CD4-positive, alpha-beta T cell (primary cell): ENCODE measurements at regions not wholly inside any gene's neighbourhood (a gene's known extent, or its start where the extent isn't known, plus 50 kb on each side); places are given as distances from the start of the nearest gene placed in this dataset.

Experiments used
- ATAC-seq: fragments of 200-7000 bp; cut with Tn5 transposase; one replicate; pipeline ENCODE4 v1.10.0; 2022; ENCODE audit warnings: mild to moderate bottlenecking; ENCODE audit not compliant: poor library complexity
- CTCF ChIA-PET: fragments of 350-600 bp; sonication (Branson Sonifier 250); formaldehyde crosslinking; loops from one replicate; lab custom pipeline; 2021; ENCODE audit warnings: antibody characterized with exemption, inconsistent platforms; lab: Charles Lee
- POLR2A ChIA-PET: fragments of 350-600 bp; sonication (Branson Sonifier 250); formaldehyde crosslinking; loops from one replicate; lab custom pipeline; 2021; ENCODE audit warnings: antibody characterized with exemption, inconsistent platforms; lab: Charles Lee
- DNase-seq, 14 experiments: peaks; one replicate each; pipeline ENCODE4 v3.0.0-alpha.2; 2013 to 2020; ENCODE audit warnings: mixed read lengths in 2 of 14
- H3K27ac ChIP-seq, 2 donors: one replicate each; pipeline versions ENCODE4 v1.5.1 to v1.7.0; 2013; ENCODE audit warnings: low read length in 2 of 2, low read depth in 1 of 2, mild to moderate bottlenecking in 1 of 2
- H3K27me3 ChIP-seq, 2 experiments: 1 replicate in 1 of 2; 2 replicates in 1 of 2; pipeline versions ENCODE4 v1.6.1 to v1.7.0; 2013; ENCODE audit warnings: low read length in 2 of 2, control low read depth in 1 of 2, mild to moderate bottlenecking in 1 of 2, moderate library complexity in 1 of 2; ENCODE audit not compliant: insufficient read depth in 2 of 2, control insufficient read depth in 1 of 2
- H3K36me3 ChIP-seq: one replicate; pipeline ENCODE4 v1.6.1; 2013; ENCODE audit warnings: low read length, control low read depth; ENCODE audit not compliant: insufficient read depth
- H3K4me1 ChIP-seq: one replicate; pipeline ENCODE4 v1.6.1; 2013; ENCODE audit warnings: low read length, control low read depth; ENCODE audit not compliant: insufficient read depth
- H3K4me3 ChIP-seq: one replicate; pipeline ENCODE4 v1.5.1; 2013; ENCODE audit warnings: mild to moderate bottlenecking, low read length, moderate library complexity
- H3K9me3 ChIP-seq, 2 experiments: 1 replicate in 1 of 2; 2 replicates in 1 of 2; pipeline versions ENCODE4 v1.6.1 to v1.7.0; 2013; ENCODE audit warnings: low read length in 2 of 2, mild to moderate bottlenecking in 2 of 2, control low read depth in 1 of 2, moderate library complexity in 1 of 2; ENCODE audit not compliant: control insufficient read depth in 1 of 2, insufficient read depth in 1 of 2
- H3K27ac Mint-ChIP-seq: one replicate; pipeline ENCODE4 v1.8.0; 2020; ENCODE audit warnings: mixed read lengths
- H3K27me3 Mint-ChIP-seq: one replicate; pipeline ENCODE4 v1.8.0; 2021; ENCODE audit warnings: mixed read lengths
- H3K36me3 Mint-ChIP-seq: one replicate; pipeline ENCODE4 v1.8.0; 2021; ENCODE audit warnings: low read depth, mixed read lengths
- H3K4me1 Mint-ChIP-seq: one replicate; pipeline ENCODE4 v1.8.0; 2021; ENCODE audit warnings: low read depth, mixed read lengths
- H3K4me3 Mint-ChIP-seq: one replicate; pipeline ENCODE4 v1.8.0; 2020; ENCODE audit warnings: mild to moderate bottlenecking, mixed read lengths
- H3K9me3 Mint-ChIP-seq: one replicate; pipeline ENCODE4 v1.8.0; 2020; ENCODE audit warnings: mixed read lengths
- intact Hi-C, 2 experiments: fragments of 100-400 bp; cut with DNase I in 1 of 2; cut with micrococcal nuclease in 1 of 2; formaldehyde crosslinking; loops; one replicate each; pipeline versions ENCODE4 v1.15.1 to v1.9.0; 2023 to 2025; cut with DNase I, micrococcal nuclease
- TF ChIP-seq, protein P1 (sequence below): fragments of 200-600 bp; IDR thresholded peaks from one replicate; pipeline ENCODE4 v1.8.0; 2022; ENCODE audit warnings: antibody characterized with exemption, mild to moderate bottlenecking

GRCh38 chr20:48262466-48262865, 477.2 kb upstream of the SULF2 start:
- no peak overlapping the region for H3K27ac ChIP-seq
- intact Hi-C loops = no loop called here
- TF ChIP-seq, protein P1, sequence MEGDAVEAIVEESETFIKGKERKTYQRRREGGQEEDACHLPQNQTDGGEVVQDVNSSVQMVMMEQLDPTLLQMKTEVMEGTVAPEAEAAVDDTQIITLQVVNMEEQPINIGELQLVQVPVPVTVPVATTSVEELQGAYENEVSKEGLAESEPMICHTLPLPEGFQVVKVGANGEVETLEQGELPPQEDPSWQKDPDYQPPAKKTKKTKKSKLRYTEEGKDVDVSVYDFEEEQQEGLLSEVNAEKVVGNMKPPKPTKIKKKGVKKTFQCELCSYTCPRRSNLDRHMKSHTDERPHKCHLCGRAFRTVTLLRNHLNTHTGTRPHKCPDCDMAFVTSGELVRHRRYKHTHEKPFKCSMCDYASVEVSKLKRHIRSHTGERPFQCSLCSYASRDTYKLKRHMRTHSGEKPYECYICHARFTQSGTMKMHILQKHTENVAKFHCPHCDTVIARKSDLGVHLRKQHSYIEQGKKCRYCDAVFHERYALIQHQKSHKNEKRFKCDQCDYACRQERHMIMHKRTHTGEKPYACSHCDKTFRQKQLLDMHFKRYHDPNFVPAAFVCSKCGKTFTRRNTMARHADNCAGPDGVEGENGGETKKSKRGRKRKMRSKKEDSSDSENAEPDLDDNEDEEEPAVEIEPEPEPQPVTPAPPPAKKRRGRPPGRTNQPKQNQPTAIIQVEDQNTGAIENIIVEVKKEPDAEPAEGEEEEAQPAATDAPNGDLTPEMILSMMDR = no peak
- ChIA-PET CTCF (no interaction called here), POLR2A (no interaction called here)
- ATAC-seq (no peak), DNase-seq (no peak)
- H3K4me1 Mint-ChIP-seq = no peaks in the 10 kb centered on the region
- H3K9me3 Mint-ChIP-seq = no peaks in the 10 kb centered on the region
- H3K4me1 ChIP-seq = no peaks in the 10 kb centered on the region
- H3K27ac Mint-ChIP-seq = no peak overlapping the region
- H3K9me3 ChIP-seq = no peaks in the 10 kb centered on the region
- H3K27me3 Mint-ChIP-seq = peaks cover 5% of the 10 kb centered on the region
- no peak overlapping the region for H3K4me3 ChIP-seq
- H3K4me3 Mint-ChIP-seq = no peak overlapping the region
- H3K27me3 ChIP-seq = no peaks in the 10 kb centered on the region
- H3K36me3 ChIP-seq = no peaks in the 10 kb centered on the region
- H3K36me3 Mint-ChIP-seq = no peaks in the 10 kb centered on the region

GRCh38 chr20:48261398-48261910, 476.2 kb upstream of the SULF2 start:
- Histone ChIP-seq H3K9me3 (no peaks in the 10 kb centered on the region), H3K4me1 (no peaks in the 10 kb centered on the region), H3K36me3 (no peaks in the 10 kb centered on the region), H3K27ac (no peak overlapping the region), H3K27me3 (no peaks in the 10 kb centered on the region), H3K4me3 (no peak overlapping the region)
- H3K4me1 Mint-ChIP-seq = no peaks in the 10 kb centered on the region
- ChIA-PET CTCF (no interaction called here), POLR2A (no interaction called here)
- H3K9me3 Mint-ChIP-seq = peaks cover 4% of the 10 kb centered on the region
- intact Hi-C loops = no loop called here
- TF ChIP-seq, protein P1 = no peak
- no peak overlapping the region for H3K27ac Mint-ChIP-seq
- ATAC-seq (no peak), DNase-seq (no peak)
- no peak overlapping the region for H3K4me3 Mint-ChIP-seq
- H3K36me3 Mint-ChIP-seq = no peaks in the 10 kb centered on the region
- H3K27me3 Mint-ChIP-seq = peaks cover 5% of the 10 kb centered on the region

DNA sequence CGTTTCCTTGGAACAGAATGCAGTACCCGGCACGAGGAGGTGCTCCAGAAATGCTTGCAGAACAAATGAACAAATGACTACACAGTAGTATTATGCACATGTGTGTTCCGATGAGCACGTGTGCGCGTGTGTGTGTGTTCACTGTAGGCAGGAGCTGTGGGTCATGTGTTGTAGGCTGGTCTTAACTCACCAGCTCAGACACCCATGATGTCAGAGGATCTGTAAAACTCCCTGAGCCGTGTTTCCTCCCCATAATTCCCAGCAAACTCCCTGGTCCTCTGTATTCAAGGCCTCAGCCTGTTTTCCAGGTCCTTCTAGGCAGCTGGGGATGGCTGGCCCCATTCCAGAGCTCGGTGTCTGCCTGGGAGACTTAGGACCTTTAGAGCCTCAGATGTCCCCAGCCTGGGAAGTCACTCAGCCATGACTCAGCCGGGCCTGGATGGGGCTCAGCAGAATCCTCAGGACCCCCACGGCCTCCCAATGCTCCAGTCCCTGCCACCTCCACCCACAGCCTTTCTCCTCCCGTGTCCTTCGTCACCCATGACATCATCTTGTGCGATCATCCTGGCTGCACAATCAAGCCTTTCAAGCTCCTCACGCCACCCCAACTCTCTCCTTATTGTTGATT, 475.0 kb upstream of the SULF2 start:
- Mint-ChIP-seq H3K27ac (no peak overlapping the region), H3K9me3 (peaks cover 4% of the 10 kb centered on the region), H3K27me3 (peaks cover 5% of the 10 kb centered on the region), H3K4me3 (no peak overlapping the region), H3K36me3 (no peaks in the 10 kb centered on the region), H3K4me1 (no peaks in the 10 kb centered on the region)
- TF ChIP-seq, protein P1 = no peak
- DNase-seq (no peak), ATAC-seq (no peak)
- ChIA-PET POLR2A (no interaction called here), CTCF (no interaction called here)
- no peak overlapping the region for H3K27ac ChIP-seq
- no peak overlapping the region for H3K4me3 ChIP-seq
- H3K4me1 ChIP-seq = no peaks in the 10 kb centered on the region
- no peaks in the 10 kb centered on the region for H3K27me3 ChIP-seq
- no peaks in the 10 kb centered on the region for H3K36me3 ChIP-seq
- no peaks in the 10 kb centered on the region for H3K9me3 ChIP-seq
- intact Hi-C loops = no loop called here
